ENCODE measurements at regions not wholly inside any gene's neighbourhood (a gene's known extent, or its start where the extent isn't known, plus 50 kb on each side); places are given as distances from the start of the nearest gene placed in this dataset.

DNA sequence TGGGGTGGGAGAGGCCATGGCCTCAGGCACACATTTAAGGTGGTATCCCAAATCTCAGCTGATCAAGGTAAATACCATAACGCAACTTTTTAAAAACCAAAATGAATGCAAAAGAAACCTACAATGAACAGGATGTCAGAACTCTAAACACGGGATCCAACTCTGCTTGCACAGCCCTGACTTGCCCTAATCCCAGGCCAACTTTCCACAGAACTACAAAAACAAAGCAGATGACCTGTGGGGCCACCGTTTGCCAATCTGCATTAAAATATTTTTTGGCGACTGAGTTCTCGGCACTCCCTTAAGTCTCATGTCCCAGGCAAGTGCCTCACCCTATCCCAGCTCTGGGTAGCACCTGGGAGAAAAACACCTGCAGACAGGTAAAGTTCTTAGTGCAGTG is 110.5 kb downstream of the ZFP64 start:
- TF ChIP-seq CEBPB (IDR thresholded peaks at IDR 0.05; ENCODE audit: low read depth, low read length) = no peak
- TF ChIP-seq TAF1 (IDR thresholded peaks at IDR 0.05; ENCODE audit: low read depth, low read length) = no peak
- TF ChIP-seq, protein P1, sequence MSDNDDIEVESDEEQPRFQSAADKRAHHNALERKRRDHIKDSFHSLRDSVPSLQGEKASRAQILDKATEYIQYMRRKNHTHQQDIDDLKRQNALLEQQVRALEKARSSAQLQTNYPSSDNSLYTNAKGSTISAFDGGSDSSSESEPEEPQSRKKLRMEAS (IDR thresholded peaks at IDR 0.05) = no peak
- no peak for TF ChIP-seq YY1 (IDR thresholded peaks at IDR 0.05; ENCODE audit: low read depth, low read length)
- no peak for TF ChIP-seq HDAC2 (IDR thresholded peaks at IDR 0.05; ENCODE audit: borderline replicate concordance in 1 of 2, low read depth in 2 of 2, low read length in 2 of 2)
- no peak for TF ChIP-seq PHF8 (conservative IDR thresholded peaks at IDR 0.05; ENCODE audit: low read depth, low read length)
- TF ChIP-seq ZNF274 (IDR thresholded peaks at IDR 0.05; ENCODE audit: borderline replicate concordance, extremely low read depth, low read length) = no peak
- TF ChIP-seq, protein P2, sequence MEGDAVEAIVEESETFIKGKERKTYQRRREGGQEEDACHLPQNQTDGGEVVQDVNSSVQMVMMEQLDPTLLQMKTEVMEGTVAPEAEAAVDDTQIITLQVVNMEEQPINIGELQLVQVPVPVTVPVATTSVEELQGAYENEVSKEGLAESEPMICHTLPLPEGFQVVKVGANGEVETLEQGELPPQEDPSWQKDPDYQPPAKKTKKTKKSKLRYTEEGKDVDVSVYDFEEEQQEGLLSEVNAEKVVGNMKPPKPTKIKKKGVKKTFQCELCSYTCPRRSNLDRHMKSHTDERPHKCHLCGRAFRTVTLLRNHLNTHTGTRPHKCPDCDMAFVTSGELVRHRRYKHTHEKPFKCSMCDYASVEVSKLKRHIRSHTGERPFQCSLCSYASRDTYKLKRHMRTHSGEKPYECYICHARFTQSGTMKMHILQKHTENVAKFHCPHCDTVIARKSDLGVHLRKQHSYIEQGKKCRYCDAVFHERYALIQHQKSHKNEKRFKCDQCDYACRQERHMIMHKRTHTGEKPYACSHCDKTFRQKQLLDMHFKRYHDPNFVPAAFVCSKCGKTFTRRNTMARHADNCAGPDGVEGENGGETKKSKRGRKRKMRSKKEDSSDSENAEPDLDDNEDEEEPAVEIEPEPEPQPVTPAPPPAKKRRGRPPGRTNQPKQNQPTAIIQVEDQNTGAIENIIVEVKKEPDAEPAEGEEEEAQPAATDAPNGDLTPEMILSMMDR (IDR thresholded peaks at IDR 0.05; ENCODE audit: control extremely low read depth in 1 of 3, insufficient read depth in 1 of 3, low read depth in 1 of 3, low read length in 3 of 3) = no peak
- TF ChIP-seq CBX8 (IDR thresholded peaks at IDR 0.05; ENCODE audit: borderline replicate concordance, low read depth, low read length) = no peak
- no peak for TF ChIP-seq JUN (IDR thresholded peaks at IDR 0.05; ENCODE audit: low read depth, low read length)
- TF ChIP-seq NANOG (IDR thresholded peaks at IDR 0.05; ENCODE audit: insufficient read depth, low read depth, low read length, poor library complexity, severe bottlenecking) = no peak
- TF ChIP-seq POLR2A (IDR thresholded peaks at IDR 0.05; ENCODE audit: control extremely low read depth in 1 of 2, low read depth in 2 of 2, low read length in 2 of 2) = no peak

Data from H1 (cell line).